ENCODE measurements at regions not wholly inside any gene's neighbourhood (a gene's known extent, or its start where the extent isn't known, plus 50 kb on each side); places are given as distances from the start of the nearest gene placed in this dataset.

DNA sequence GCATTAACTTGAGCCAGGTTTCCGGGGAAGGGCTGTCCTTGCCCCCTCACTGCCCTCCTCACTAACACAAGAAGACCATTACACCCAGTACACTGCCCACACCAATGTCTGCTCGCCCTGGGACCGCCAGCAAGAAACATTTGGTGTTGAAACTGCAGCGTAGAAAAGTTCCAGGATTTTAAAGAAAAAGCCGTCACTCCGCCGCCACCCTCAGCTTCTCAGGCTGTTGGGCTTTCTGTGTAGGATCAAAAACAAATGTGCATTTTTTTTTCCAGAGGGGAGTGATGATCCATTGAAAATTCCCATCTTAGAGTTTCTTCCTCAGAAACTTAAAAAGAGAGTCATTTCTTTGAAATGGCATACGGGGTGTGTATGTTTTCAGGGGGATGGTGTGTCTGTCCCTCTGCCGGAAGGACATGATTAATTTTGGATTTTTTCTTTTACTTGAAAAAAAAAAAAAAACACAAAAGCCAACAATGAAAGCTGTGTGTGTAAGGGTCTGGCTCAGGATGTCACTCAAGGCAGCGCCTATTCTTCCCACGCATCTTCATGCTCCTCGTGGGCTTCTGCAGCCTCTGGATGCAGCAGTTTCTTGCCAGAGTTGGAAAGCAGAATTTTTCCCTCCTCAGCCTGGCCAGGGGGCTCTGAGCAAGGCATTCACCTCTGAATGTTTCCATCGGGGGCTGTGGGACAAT lies 184.9 kb downstream of the GLI2 start:
- DNase-seq, result no peak

DNA sequence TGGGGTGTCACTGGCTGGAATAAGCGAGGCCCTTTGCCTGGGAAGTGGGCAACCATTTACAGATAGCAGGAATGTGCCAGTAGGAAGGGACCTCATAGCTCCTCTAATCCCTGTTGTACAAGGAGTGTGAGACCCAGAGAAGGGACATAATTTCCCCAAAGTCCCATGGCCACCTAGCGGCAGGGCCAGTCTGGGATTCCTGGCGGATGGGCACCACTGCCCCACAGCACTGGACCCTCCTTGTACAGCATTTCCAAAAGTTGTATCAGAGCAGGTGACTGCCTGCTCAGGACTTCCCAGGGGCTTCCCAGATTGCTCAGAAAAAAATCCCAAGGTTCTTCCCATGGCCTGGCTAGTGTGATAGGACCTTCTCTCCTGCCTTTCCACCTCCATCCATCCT lies 185.8 kb downstream of the GLI2 start:
- no peak for DNase-seq

GRCh38 chr2:120922571-120923332 lies 187.1 kb downstream of the GLI2 start:
- DNase-seq, result no peak

DNA sequence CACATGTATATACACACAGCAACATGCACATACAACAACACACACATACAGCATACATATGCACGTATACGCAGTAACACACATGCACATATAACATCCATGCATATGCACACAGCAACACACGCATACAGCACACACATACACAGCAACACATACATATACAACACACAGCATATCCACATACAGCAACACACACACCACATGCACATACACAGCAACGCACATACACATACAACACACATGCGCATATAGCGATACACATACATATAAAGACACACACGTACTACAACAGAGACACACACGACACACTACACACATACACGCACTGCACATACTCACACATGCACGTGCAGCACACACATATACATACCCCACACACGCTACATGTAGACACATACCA lies 187.8 kb downstream of the GLI2 start:
- no peak for DNase-seq

GRCh38 chr2:120924924-120925323 lies 189.3 kb downstream of the GLI2 start:
- DNase-seq, result no peak

GRCh38 chr2:120926463-120927264 lies 191.0 kb downstream of the GLI2 start:
- DNase-seq, result no peak

DNA sequence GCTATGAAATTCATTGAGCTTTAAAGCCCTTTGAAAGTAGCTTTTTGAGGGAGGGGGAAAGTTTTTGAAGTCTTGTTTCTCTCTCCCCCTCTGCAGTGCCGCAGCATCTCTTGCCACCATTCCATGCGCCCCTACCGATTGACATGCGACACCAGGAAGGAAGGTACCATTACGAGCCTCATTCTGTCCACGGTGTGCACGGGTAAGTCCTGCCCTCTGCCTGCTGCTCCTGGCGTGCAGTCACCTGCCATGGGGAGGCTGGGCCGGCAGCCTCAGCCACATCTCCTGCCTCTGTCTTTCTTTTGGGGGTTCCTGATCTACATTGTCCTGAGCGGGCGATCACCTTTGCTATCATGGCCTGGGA lies 191.6 kb downstream of the GLI2 start:
- DNase-seq, result no peak

GRCh38 chr2:120929829-120930228 lies 194.2 kb downstream of the GLI2 start:
- DNase-seq, result no peak

DNA sequence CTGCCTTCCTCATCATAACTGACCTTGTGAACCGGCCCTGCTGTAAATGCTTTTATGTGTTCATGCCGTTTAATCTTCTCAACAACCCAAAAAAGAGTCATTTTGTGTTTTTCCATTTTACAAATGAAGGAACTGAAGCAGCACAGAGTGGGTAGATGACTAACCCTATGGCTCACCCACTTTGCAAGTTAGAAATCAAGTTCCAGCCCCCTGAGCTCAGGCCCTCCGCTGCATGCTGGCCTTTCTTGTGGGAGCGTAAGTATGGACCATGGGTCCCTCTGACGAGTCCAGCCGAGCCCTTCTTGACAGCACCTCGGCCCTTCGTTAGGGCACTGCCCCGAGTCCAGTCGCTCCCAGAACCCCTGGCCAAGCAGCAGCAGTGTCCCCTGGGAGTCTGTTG lies 194.6 kb downstream of the GLI2 start:
- no peak for DNase-seq

- no peak for DNase-seq
These were observed 195.2 kb downstream of the GLI2 start for GRCh38 chr2:120930864-120931263.

GRCh38 chr2:120932472-120932871 lies 196.8 kb downstream of the GLI2 start:
- DNase-seq, result no peak

- no peak for DNase-seq
These were observed 197.2 kb downstream of the GLI2 start for GRCh38 chr2:120932881-120933280.

- no peak for DNase-seq
These were observed 198.3 kb downstream of the GLI2 start for GRCh38 chr2:120933693-120934573.

DNA sequence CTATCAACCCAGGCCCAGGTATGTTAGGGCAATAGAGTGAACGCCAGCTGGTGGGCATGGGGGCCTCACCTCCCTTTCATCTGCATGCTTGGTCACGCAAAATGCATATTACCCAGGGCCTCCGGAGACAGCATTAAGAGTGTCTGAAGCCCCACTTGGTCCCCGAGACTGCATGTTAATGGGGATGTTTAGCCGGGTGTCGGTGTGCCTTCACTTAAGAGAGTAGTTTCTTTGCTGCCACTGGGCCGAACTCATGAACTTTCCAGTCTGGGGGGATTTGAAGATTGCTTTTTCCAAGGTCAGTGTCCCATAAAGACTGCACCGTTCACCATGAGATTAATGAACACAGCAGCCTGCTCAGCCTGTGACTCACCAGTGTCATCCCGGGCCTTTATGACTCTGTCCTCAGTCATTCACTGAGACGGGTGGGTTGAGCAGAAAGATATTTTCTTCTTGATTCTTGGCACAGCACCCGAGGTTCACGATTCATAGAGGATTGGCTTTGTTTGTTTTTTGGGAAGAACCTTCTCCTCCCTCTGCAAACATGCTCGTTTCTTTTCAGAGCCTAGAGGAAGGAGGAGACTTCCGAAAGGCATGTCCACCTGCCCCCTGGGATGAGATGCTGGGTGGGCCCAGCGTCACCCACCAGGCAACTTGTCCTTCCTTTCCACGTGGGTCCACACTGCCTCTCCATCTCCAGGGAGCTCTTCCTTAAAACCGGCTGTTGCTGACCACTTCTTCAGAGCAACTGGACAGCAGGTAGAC lies 199.1 kb downstream of the GLI2 start:
- no peak for DNase-seq

- DNase-seq, result no peak
These were observed 200.0 kb downstream of the GLI2 start for GRCh38 chr2:120935339-120936313.

DNA sequence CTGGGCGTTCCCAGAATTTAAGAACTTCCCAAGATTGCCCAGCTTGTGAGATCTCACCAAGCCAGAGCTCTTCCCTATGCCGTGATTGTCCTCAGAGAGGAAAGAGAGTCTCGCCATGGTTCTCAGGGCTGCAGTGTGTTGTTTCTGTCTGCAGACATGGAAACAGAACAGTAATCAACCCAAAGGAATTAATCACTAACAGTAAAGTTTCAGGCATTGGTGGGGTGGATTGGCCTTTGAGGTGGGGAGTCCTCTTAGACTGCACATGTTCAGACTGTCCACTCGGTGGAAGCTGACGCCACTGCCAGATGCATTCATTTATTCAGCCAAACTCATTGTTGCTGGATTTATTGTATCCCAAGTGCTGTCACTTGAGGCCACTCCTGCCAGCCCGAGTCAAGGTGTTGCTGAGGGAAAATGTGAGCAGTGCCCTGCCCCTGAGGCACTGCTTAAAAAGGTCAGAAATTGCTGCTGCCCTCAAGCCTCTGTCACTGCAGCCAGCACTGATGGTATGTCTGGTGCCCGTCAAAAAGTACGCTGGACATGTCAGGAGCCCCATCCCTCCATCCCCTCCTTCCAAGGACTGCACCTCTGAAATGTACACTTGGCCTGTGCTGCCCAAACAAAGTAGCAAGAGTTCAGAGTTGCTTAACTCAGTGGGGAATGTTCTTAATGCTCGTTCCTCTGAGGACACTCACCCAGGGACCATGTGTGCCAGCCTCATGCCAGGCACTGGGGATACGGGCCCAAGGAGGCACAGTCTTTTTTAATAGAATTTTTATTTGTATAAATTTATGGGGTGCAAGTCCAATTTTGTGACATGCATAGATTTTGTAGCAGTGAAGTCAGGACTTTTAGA lies 201.0 kb downstream of the GLI2 start:
- no peak for DNase-seq

- no peak for DNase-seq
These were observed 202.0 kb downstream of the GLI2 start for GRCh38 chr2:120937686-120938044.

GRCh38 chr2:120938045-120938771 lies 202.5 kb downstream of the GLI2 start:
- no peak for DNase-seq
